ENCODE measurements at regions not wholly inside any gene's neighbourhood (a gene's known extent, or its start where the extent isn't known, plus 50 kb on each side); places are given as distances from the start of the nearest gene placed in this dataset.

DNA sequence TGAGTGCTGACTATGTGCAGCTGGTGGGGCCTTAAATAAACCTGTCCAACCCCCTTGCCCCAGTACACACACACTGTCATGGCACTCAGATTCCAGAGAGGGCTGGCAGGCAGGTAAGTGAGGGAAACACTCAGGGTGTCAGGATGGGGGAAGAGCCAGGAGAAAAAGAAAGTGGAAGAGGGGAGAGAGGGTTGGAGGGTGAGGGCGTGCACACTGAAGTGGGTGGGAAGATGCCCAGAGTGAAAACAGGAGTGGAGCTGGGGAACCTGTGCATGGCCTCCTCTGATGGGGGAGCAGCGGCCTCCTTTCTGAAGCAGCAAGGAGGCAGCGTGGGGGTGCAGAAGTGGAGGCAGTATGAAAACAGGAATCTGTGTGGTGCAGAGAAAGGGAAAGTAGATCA lies 160.6 kb upstream of the JUN start:
- TF ChIP-seq, protein P1, sequence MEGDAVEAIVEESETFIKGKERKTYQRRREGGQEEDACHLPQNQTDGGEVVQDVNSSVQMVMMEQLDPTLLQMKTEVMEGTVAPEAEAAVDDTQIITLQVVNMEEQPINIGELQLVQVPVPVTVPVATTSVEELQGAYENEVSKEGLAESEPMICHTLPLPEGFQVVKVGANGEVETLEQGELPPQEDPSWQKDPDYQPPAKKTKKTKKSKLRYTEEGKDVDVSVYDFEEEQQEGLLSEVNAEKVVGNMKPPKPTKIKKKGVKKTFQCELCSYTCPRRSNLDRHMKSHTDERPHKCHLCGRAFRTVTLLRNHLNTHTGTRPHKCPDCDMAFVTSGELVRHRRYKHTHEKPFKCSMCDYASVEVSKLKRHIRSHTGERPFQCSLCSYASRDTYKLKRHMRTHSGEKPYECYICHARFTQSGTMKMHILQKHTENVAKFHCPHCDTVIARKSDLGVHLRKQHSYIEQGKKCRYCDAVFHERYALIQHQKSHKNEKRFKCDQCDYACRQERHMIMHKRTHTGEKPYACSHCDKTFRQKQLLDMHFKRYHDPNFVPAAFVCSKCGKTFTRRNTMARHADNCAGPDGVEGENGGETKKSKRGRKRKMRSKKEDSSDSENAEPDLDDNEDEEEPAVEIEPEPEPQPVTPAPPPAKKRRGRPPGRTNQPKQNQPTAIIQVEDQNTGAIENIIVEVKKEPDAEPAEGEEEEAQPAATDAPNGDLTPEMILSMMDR (IDR thresholded peaks at IDR 0.05 in 8 of 11, conservative IDR thresholded peaks at IDR 0.05 in 3 of 11), result no peak
- TF ChIP-seq POLR2A (IDR thresholded peaks at IDR 0.05) (no peak), POLR2AphosphoS5 (IDR thresholded peaks at IDR 0.05) (no peak)

All from spleen (tissue), 7 donors.